SKM-1 (cell line): ENCODE measurements at regions not wholly inside any gene's neighbourhood (a gene's known extent, or its start where the extent isn't known, plus 50 kb on each side); places are given as distances from the start of the nearest gene placed in this dataset.

Source experiments
- DNase-seq: peaks from one replicate; lab custom pipeline; 2025; ENCODE audit not compliant: unreplicated experiment; lab: John Stamatoyannopoulos, UW

DNA sequence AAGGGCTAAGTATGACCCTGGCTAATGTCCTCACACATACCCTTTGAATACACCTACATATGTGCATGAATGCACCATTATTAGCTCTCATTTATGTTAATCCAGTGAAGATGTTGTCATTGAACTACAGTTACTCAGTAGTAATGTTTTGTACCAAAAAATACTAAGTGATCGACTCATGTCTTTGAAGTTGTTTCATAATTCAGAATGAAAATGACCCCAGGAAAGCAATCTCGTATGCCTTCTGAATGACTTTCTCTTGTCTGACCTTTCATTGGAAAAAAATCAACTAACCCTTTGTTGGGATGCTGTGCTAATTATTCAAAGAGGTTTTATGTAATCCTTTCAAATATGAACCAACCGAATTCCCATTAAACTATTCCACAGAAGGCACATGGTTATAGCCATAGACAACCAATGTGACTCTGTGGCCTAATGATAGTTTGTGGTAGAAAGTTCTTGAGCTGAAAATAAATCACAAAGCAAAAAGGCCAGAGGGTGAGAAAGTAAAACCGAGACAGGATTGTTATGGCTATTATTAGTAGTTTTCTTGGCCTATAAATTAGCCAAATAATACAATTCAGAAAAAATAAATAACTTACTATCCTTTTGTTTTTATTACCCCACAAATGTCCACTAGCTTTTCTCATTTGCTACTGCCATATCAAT lies 86.8 kb upstream of the STARD13 start:
- no peak for DNase-seq

DNA sequence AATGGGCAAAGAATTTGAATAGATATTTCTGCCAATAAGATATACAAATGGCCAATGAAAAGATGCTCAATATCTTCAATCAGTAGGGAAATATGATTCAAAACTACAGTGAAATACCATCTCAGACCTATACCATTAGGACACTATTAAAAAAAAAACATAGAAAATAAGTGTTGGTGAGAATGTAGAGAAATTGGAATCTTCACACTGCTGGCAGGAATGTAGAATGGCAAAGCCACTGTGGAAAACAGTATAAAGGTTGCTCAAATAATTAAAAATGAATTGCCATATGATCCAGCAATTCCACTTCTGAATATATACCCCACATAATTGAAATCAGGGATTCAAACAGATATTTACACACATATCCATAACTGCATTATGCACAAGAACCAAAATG lies 88.1 kb upstream of the STARD13 start:
- no peak for DNase-seq

DNA sequence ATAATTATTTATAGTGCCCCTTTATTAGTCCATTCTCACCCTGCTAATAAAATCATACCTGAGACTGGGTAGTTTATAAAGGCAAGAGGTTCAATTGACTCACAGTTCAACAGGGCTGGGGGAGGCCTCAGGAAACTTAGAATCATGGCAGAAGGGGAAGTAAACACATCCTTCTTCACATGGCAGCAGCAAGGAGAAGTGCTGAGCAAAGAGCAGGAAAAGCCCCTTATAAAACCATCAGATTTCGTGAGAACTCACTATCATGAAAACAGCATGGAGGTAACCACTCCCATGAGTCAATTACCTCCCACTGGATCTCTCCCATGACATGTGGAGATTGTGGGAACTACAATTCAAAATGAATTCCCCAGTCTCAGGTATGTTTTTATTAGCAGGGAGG lies 89.9 kb upstream of the STARD13 start:
- DNase-seq = no peak

DNA sequence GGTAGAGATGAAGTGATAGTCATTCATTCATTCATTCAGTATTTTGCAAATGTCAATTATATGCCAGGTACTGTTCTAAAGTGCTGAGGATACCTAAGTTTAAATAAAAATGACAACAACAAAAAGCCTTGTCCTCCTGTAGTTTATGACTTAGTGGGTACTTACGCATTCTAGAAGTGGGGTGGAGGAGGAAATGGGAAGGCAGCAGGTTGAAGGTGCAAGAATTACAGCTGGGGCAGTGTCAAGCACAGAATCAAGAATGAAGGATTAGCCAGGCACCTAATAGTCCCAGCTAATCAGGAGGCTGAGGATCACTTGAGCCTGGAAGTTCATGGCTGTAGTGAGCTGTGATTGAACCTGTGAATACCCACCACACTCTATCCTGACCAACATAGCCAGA lies 90.7 kb upstream of the STARD13 start:
- no peak for DNase-seq

DNA sequence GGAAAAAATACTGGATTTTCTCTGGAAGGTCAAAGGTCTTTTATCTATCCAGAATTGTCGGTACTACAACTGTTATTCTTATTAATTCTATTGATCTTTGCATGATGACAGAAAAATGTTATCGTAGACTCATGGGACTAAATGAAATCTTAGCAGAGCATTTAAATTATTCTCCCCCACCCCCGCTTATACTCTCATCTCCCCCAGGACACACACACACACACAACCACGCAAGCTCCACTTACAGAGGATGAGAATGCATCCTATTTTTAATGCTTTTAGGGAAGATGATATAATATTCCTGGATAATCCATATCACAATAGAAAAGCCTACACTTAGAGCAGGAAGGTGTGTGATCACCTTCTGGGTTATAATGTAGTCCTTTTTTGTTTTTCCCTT lies 91.9 kb upstream of the STARD13 start:
- no peak for DNase-seq

DNA sequence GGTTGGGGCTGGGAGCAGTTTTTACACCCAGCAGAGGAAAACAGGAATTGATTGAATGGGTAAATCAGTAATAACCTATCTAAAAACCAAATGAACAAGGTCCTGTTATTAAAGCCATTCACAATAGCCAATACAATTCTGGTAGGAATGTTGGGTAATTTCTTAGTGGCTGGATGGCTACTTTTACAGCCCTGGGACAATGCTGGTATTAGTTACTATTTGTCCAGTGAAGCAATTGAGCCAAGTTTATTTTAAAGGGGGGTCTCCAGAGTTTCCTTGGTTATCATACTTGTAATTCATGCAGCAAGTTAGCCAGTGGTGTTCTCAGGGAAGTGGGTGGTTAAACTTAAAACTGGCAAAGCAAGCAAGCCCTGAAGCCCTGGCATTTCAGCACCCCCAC lies 92.3 kb upstream of the STARD13 start:
- DNase-seq = no peak

DNA sequence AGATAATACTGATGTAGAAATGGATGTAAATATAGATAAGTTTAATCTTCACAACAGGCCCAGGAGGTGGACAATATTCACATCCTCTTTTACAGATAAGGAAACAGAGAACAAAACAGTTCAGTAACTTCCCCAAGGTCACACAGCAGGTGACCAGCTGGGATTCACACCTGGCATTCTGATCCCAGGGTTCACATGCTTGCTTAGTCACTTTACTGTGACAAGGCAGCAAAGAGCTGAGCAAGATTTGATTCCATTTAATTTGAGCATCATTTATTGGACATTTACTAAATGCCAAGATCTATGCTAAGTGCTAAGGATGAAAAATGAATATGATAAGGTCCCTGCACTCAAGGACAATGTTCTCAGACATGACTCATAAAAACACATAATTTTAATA lies 94.1 kb upstream of the STARD13 start:
- DNase-seq = no peak

DNA sequence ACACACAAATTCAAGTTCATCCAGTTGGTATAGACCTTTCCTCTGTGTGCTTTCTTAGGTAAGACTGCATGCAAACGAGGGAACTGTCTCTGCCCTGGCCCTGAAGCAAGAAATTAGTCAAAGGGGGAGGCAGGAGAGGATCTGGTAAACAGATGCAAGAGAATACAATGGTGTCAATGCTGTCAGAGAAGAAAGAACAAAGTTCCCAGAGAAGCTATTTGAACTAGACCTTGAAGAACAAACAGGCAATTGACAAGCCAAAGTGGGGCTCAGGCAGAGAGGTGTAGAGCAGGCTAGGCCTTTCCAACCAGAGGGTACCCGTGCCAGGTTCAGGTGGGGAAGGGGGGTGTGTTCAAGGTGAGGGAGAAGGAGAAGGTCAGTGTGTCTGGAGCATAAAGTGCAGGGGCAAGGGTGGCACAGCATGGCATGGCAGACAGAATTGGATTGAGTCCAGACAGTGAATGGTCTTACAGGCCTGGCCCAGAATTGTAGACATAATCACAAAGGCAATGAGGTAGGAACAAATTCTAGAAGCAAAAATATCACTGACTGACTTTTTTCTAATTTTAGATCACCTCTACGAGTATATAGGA lies 95.0 kb upstream of the STARD13 start:
- no peak for DNase-seq

DNA sequence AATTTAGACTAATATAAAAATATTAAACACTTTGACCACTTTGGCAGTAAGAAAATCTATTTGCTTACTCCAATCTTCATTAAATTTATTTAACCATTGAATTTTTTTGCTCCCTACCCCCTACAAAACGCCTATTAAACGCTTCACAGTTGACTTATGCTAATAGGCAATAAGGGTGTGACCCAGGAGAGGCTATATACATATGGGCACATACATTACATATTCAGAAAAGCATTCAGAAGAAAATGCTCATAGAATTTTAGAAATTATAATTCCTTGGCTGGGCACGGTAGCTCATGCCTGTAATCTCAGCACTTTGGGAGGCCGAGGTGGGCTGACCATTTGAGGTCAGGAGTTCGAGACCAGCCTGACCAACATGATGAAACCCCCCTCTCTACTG lies 95.6 kb upstream of the STARD13 start:
- no peak for DNase-seq

DNA sequence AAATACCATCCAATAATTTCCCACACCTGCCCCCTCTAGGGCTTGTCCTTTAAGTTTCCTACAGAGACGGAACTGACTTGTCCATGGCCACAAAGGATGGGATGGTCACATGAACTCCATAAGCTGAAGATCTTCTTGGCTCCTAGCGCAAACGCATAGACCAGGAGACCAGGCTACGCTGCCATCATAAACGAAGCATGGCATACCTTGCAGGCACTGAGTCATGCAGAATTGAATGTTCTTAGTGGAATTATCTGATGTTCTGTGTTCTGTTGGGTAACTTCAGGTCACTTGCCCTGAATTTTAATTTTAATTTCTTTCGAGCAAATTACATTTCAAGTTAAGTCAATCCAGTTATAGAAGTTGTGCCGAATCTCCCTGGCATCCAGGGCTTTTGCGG lies 96.4 kb upstream of the STARD13 start:
- no peak for DNase-seq

DNA sequence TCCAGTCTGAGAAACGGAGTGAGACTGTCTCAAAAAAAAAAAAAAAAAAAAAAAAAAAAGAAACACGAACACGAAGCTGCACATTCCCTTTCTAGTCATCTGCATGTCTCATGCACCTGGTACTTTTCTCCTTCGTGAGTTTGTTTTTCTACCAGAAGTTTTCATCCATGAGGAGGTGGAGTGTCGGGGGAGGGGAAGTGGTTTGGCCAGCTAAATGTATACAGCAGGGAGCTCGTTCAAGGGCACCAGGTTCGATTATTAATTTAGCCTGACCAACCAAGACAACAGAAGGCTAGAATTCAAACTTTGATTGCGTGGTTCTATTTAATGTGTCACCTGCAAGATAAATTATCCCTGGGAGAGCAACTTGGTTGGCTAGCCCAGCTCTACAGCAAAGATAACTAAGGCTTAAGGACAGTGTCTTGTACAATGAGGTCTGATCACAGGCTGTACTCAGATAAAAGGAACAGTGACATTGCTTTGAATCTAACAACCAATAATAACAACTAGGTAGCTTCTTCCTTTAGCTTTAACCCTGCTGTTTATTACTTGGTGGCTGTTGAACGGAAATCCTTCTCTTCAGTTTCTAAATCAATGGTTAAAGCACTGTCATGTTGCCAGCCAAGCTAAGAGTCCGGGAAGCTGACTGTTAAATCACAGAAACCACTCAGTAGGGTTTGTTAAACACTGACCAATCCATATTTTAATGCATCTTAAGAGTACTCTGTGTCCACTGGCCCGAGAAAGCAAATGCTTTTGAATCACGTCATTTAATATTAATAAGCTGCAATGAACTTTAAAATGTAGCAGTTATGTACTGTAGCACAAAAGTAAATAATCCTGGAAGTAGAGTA lies 98.4 kb upstream of the STARD13 start:
- DNase-seq = no peak

DNA sequence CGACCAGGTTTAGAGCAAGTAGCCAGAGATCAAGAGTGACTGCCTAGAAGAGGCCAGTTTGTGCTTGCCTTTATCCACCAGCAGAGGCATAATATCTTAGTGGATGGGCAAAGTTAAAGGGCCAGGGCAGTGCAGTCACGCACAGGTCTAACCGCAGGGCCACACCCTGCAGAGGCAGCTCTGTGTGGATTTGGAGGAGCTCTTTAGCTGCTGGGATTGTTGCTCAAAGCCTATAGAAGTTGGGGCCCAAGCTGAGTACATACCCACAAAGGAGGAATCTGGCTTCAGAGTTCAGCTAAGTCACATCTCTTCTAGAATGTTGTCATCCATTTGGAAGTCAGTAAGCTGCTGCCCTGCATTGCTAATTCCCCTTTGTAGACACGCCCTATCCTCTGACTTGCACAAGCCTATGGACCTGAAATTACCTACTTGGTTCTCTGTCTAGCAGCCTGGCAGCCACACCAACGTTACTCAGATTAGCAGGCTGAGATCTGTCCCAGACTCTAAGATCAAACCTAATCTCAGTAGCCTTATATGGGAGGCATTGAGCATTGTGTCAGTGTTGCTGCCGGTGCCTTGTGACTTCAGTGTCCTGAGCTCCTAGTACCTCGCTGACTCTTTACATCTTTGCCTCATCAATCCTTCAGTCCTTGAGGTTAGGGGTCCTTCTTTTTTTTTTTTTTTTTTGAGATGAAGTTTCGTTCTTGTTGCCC lies 102.9 kb upstream of the STARD13 start:
- DNase-seq = peak; percentile 23

DNA sequence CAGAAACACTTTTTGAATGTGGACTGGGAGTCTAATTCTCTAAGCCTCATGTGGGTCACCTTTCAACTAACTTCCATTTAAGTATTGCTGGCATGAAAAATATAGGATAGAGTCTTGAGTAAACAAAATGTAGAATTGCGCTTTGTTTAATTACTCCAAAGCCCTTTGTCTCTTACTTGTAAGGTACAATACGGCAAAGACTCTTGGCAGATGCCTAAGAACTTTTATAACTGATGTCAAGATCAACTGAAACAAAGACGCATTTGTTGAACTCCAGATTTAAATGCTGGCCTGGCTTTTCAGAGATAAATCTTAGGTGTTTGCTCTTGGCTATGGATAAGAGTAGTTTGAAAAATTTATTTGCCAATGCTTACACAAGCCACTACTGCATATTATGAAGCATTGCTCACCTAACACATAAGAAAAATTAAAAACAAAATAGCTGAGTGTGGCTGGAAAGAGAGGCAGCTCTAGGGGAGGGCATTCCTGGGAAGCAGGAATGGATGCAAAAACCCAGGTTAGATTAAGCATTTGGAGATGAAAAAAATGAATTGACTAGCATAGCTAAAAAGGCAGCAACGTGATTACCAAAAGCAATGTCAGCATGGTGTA lies 107.3 kb upstream of the STARD13 start:
- DNase-seq = no peak

DNA sequence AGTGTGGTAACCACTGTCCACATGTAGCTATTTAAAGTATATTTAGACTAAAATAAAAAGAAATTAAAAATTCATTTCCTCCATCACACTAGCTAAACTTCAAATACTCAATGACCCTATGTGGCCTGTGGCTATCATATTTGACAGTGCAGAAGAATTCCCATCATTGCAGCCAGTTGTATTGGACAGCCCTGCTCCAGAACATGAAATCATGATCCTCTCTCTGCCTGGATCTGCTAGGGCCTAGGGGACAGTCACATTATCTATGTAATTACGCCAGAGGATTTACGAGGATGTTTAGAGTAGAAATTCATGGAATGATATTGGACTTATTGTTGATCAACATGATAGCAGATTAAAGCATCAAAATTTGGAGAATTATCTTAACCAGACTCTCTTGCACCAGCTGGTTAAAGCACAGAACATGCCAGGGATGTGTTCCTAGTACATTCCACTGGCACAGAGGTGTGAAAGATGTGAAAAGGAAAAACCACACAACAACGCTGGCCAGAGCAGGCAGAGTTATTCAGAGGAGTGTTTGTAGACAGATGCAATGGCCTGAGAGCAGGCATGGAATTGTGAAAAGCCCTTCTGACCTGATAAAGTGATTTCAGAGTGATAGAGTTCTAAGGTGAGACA lies 108.9 kb upstream of the STARD13 start:
- no peak for DNase-seq

DNA sequence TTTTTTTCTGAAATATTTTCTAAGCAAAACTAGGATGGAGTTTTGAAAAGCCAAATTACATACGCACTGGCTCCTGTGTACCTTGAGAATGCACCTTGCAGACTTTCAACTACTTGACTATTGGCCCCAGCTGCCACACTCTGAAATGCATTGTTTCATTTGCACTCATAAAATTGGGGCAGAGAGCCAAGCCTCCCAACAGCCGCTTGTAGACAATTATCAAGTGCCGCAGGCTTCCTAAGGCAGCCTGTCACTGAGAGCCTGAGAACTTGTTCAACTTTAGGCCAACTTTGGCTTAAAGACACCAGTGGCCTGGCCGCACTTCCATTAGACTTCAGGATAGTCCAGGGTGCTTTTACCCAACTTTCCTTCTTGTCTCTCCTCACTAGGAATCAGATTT lies 115.7 kb upstream of the STARD13 start:
- DNase-seq = no peak

DNA sequence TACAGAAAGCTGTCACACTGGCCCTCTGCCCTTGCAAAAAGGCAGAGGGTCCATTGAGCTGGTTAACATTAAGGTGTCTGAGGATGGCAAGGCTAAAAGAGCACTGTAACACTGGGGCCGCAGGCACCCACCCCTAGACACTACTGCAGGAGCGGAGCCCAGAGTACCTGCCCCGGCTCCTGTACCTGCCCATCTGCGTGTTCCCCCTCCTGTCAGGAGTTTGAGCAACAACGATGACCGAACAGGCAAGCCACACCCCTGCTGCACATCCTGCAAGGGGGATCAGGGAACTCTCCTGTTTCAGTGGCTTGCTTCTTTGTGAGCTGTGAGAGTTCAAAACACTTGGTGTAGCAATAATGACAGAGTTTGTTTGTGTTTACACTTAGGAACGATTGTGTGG lies 117.4 kb upstream of the STARD13 start:
- DNase-seq = no peak

DNA sequence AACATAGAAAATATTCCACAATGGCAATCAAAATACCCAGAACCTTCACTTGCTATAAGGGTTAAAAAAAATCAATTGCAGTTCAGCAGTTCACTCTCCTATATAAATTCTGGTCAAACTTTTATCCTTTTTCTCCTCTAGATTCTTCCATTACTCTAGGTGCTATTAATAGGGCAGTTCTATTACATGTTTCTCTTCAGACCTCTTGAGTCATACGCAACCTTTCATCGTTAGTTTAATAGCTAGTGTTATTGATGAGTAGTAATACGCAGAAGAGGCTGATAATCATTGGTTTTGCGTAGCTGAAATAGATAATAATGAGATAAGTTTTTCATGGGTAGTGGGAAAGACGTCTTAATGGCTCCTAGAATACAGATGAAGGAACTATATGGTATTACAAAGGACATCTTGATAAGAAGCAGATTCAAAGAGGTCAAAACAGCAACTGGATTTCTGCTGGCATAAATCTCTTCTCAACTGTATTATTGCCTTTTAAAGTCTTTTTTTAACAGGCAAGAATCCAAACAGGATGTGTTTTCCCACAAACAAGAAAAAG lies 118.3 kb upstream of the STARD13 start:
- DNase-seq = no peak

DNA sequence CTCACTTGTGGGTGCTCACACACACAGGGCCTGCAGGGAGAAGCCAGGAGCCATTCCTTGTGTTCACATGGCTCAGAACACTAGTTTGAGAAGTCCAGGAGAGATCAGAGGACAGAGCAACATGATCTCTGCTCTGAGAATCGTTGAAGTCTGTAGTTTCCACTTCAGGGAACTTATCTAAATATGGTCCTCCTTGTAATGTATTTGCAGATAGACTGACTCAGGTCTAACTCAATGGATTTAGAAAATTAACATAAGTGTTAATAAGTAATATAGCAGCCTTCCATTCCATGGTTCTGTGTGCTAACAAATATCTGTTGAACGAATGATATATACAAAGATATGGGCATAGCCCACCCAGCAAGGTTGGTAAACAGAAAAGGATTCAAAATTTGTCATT lies 119.8 kb upstream of the STARD13 start:
- no peak for DNase-seq

DNA sequence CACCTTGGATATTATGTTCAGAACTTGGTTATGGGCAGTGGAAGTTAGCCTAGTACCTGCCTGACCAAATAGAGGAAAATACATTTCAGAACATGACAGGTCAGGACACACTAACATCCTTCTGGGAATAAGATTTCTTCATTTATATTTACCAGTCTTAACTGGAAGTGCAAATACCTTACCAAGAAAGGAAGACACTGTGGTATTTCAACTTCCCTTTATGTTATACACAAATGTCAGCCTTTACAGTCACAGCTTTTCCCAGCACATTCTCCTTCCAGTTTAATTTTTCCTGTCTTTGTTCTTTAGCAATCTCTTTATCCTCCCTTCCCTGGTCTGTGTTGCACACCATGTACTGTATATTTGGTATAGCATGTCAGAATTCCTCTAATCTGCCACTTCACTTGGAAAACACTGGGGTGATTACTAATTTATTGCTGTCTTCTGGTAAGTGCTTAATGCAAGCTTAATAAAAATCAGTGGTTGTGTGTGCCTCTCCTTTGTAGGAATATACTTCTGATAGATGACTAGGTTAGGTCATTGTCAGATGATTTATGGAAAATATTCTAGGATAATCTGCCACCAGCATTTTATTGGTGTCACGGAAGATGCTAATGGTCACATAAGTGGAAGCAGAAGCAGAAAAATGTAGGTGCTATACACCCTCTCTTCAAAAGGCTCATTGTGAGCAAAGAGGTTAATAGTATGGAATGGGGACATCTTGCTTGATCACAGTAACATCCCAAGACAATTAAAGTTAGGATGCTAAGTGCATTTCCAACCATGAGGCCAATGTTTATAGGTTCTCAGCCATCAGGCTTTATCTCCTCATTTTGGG lies 124.3 kb upstream of the STARD13 start:
- no peak for DNase-seq

DNA sequence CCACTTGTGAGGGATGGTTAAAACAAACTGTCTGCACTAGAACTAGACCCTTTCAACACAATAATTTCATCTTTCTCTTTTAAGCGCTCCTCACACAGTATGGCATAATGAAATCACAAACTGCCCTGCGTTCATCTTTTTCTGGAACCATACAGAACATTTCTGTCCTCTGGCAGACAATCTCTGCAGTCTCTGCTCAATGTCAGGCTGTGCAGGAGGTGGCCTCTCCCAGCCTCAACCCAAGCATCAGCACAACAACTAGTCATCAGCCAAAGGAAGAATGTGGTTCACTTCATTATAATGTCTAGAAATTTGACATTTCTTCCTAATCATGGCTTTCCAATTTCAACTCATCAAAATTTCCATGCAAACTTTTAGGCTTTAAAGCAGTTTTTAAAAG lies 125.1 kb upstream of the STARD13 start:
- no peak for DNase-seq
